Effector memory CD4-positive, alpha-beta T cell (primary cell): ENCODE measurements at regions not wholly inside any gene's neighbourhood (a gene's known extent, or its start where the extent isn't known, plus 50 kb on each side); places are given as distances from the start of the nearest gene placed in this dataset.

Source experiments
- DNase-seq, 3 donors: peaks; one replicate each; pipeline ENCODE4 v3.0.0-alpha.2; 2020
- H3K27ac ChIP-seq: 2 replicates; pipeline ENCODE4 v1.7.0; 2013; ENCODE audit warnings: mild to moderate bottlenecking, low read length, moderate library complexity; ENCODE audit not compliant: insufficient read depth, poor library complexity, severe bottlenecking
- H3K27me3 ChIP-seq: replicated peaks from 2 replicates; pipeline ENCODE4 v1.7.0; 2013; ENCODE audit warnings: mild to moderate bottlenecking, low read length; ENCODE audit not compliant: insufficient read depth, control insufficient read depth, poor library complexity, severe bottlenecking
- H3K36me3 ChIP-seq: 2 replicates; pipeline ENCODE4 v1.7.0; 2013; ENCODE audit warnings: mild to moderate bottlenecking, low read length, moderate library complexity; ENCODE audit not compliant: control insufficient read depth, insufficient read depth
- H3K4me1 ChIP-seq: 2 replicates; pipeline ENCODE4 v1.7.0; 2013; ENCODE audit warnings: low read length, mild to moderate bottlenecking; ENCODE audit not compliant: control insufficient read depth, insufficient read depth, poor library complexity, severe bottlenecking
- H3K4me3 ChIP-seq: 2 replicates; pipeline ENCODE4 v1.7.0; 2013; ENCODE audit warnings: low read length, low read depth, mild to moderate bottlenecking; ENCODE audit not compliant: insufficient read depth, poor library complexity, severe bottlenecking
- H3K9me3 ChIP-seq: 2 replicates; pipeline ENCODE4 v1.7.0; 2013; ENCODE audit warnings: mild to moderate bottlenecking, low read length, moderate library complexity; ENCODE audit not compliant: control insufficient read depth

- no peaks in the 10 kb centered on the region for H3K9me3 ChIP-seq
- no peak overlapping the region for H3K27ac ChIP-seq
- no peak overlapping the region for H3K4me3 ChIP-seq
- H3K4me1 ChIP-seq, result no peaks in the 10 kb centered on the region
- DNase-seq, result no peak
- H3K27me3 ChIP-seq, result no peaks in the 10 kb centered on the region
- H3K36me3 ChIP-seq, result no peaks in the 10 kb centered on the region
These were observed 308.7 kb downstream of the SAMD5 start for GRCh38 chr6:147817042-147817689.

- Histone ChIP-seq H3K9me3 (no peaks in the 10 kb centered on the region), H3K4me1 (no peaks in the 10 kb centered on the region), H3K4me3 (no peak overlapping the region), H3K27me3 (no peaks in the 10 kb centered on the region), H3K27ac (no peak overlapping the region), H3K36me3 (no peaks in the 10 kb centered on the region)
- no peak for DNase-seq
These were observed 312.0 kb downstream of the SAMD5 start for GRCh38 chr6:147820520-147820919.

DNA sequence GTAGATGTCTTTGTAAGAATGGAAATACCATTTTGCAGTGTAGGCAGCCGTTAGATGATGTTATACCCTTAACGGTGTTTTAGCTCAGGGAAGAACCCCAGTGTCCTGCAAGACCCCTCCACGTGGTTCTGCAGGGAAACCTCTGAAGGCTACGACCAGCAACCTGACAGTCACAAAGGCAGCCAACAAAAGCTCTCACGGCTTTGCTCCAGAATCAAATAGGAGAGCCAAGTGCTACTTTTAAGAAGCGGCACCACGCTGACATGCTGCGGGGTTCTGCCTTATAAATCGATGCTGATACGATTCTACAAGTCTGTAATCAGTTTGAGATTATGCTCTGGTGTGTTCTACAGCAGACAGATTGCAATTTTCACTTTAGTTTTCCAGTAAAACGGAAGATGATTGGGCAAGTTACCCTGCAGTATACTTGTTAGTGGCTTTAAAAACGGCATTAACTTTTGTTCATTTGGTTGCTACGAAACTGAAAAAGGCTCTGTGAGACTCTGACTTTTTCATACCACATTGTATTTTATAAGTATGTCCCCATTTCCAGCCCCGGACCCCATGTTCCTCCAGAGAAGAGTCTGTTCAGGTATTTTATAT is 312.9 kb downstream of the SAMD5 start:
- Histone ChIP-seq H3K9me3 (no peaks in the 10 kb centered on the region), H3K4me3 (no peak overlapping the region), H3K4me1 (no peaks in the 10 kb centered on the region), H3K27me3 (no peaks in the 10 kb centered on the region), H3K27ac (no peak overlapping the region), H3K36me3 (no peaks in the 10 kb centered on the region)
- DNase-seq, result no peak

DNA sequence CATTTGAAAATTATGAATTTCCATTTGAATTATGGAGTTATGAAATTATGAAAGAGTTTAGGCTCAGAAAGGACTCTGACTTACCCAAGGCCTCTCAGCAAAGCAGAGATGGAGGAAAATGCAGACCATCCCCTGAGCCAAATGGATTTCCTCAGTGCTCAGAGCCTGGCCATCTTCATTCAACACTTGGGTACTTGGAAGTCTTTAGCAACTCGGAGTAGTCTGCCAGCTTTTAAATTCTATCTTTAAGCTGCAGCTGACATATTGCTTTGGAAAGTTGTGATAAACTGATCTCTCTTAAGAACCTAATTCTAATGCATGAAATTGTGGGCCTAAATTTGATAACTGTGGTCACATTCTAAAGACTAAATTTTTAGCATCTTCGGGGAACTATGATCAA is 315.4 kb downstream of the SAMD5 start:
- no peak for DNase-seq
- no peaks in the 10 kb centered on the region for H3K9me3 ChIP-seq
- no peaks in the 10 kb centered on the region for H3K36me3 ChIP-seq
- H3K27me3 ChIP-seq, result no peaks in the 10 kb centered on the region
- no peak overlapping the region for H3K4me3 ChIP-seq
- H3K27ac ChIP-seq, result no peak overlapping the region
- no peaks in the 10 kb centered on the region for H3K4me1 ChIP-seq

GRCh38 chr6:147825848-147826247 is 317.4 kb downstream of the SAMD5 start:
- no peak overlapping the region for H3K27ac ChIP-seq
- H3K4me1 ChIP-seq, result no peaks in the 10 kb centered on the region
- no peaks in the 10 kb centered on the region for H3K9me3 ChIP-seq
- H3K27me3 ChIP-seq, result no peaks in the 10 kb centered on the region
- H3K4me3 ChIP-seq, result no peak overlapping the region
- no peaks in the 10 kb centered on the region for H3K36me3 ChIP-seq
- DNase-seq, result no peak

DNA sequence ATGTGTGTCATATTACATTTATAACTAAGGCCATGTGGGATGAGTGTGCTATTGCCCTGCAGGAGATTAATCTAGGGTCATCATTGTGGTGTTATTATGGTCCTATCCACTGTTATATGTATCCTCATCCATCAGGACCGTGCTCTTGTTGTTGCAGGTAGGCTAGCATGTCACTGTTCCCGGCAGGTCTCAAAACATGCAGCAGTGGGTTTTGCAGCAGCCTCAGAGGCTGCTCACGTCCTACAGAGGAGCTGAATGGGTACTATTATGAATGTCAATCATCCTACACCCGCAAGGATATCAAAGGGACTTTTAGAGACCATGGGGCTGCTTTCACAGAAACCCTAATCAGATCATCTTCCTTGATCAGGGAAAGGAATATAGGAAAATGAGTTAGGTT is 318.2 kb downstream of the SAMD5 start:
- no peaks in the 10 kb centered on the region for H3K36me3 ChIP-seq
- no peaks in the 10 kb centered on the region for H3K27me3 ChIP-seq
- no peak overlapping the region for H3K27ac ChIP-seq
- DNase-seq, result no peak
- H3K4me3 ChIP-seq, result no peak overlapping the region
- no peaks in the 10 kb centered on the region for H3K9me3 ChIP-seq
- H3K4me1 ChIP-seq, result no peaks in the 10 kb centered on the region

DNA sequence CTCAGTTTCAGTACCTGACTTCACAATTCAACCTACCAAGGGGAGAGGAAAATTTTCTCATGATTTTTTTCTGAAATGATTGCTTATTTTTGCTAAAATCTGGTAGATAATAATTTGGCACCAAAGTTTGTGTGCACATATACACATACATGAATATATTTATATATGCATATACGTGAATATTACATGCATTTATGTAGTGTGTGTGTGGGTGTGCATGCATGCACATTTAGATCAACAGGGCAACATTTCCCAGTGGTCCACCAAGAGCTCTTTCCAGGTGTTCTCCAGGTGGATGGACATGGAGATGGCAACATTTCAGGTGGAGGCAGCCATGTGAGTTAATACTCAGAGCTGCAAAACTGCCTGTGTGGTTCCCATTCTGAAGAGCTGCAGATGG is 320.9 kb downstream of the SAMD5 start:
- Histone ChIP-seq H3K36me3 (no peaks in the 10 kb centered on the region), H3K4me1 (no peaks in the 10 kb centered on the region)
- no peak for DNase-seq

DNA sequence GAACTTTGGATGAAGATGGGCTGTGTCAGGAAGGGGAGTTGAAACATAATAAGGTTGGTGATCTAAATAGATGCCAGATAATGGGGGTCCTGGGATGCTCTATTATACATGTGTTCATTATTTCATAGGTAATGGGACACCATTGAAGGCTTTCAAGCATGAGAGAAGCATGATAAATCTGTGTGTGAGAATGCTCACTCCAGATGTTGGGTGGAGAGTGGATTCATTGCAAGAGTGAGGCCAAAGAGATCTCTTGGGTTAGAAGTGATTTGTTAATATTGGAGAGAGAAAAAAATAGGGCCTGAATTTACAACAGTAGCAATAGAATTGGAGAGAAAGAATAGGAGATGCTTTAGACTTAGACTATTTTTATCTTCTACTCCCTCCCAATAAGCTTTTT is 321.3 kb downstream of the SAMD5 start:
- H3K9me3 ChIP-seq, result no peaks in the 10 kb centered on the region
- no peak overlapping the region for H3K27ac ChIP-seq
- no peaks in the 10 kb centered on the region for H3K36me3 ChIP-seq
- H3K4me3 ChIP-seq, result no peak overlapping the region
- H3K27me3 ChIP-seq, result no peaks in the 10 kb centered on the region
- no peak for DNase-seq
- H3K4me1 ChIP-seq, result no peaks in the 10 kb centered on the region

More for the DNA sequence above, 320.9 kb downstream of the SAMD5 start:
- H3K27me3 ChIP-seq, result no peaks in the 10 kb centered on the region
- no peak overlapping the region for H3K4me3 ChIP-seq
- no peak overlapping the region for H3K27ac ChIP-seq
- H3K9me3 ChIP-seq, result no peaks in the 10 kb centered on the region

GRCh38 chr6:147831356-147831755 is 322.9 kb downstream of the SAMD5 start:
- H3K4me1 ChIP-seq, result no peaks in the 10 kb centered on the region
- H3K27ac ChIP-seq, result no peak overlapping the region
- no peaks in the 10 kb centered on the region for H3K9me3 ChIP-seq
- no peak for DNase-seq
- H3K27me3 ChIP-seq, result no peaks in the 10 kb centered on the region
- no peak overlapping the region for H3K4me3 ChIP-seq
- no peaks in the 10 kb centered on the region for H3K36me3 ChIP-seq

DNA sequence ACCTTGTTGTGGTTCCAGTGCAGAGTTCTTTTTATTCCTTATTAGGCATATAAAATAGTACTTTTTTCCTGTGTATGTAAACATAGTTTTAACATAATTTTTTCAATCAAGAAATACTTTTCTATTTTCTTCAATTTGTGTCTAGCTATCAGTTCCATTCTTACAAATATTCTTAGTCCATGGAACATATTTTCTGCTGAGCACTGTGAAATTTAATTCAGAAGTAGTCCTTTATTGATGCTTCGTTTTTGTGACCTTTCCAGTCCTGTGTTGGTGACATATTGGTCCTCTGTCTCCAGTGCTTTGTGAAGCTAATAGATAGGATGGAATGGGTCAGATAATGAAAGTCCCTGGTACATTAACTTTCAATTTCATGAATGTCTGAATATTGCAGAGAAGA is 325.1 kb downstream of the SAMD5 start:
- no peaks in the 10 kb centered on the region for H3K36me3 ChIP-seq

More for the DNA sequence above, 325.1 kb downstream of the SAMD5 start:
- Histone ChIP-seq H3K27ac (no peak overlapping the region), H3K4me1 (no peaks in the 10 kb centered on the region), H3K4me3 (no peak overlapping the region), H3K9me3 (no peaks in the 10 kb centered on the region), H3K27me3 (no peaks in the 10 kb centered on the region)
- no peak for DNase-seq
